Epithelial cell of prostate (primary cell): ENCODE measurements at regions not wholly inside any gene's neighbourhood (a gene's known extent, or its start where the extent isn't known, plus 50 kb on each side); places are given as distances from the start of the nearest gene placed in this dataset.

ENCODE experiments used
- DNase-seq: peaks from one replicate; pipeline ENCODE4 v3.0.0-alpha.2; 2011; ENCODE audit warnings: low read depth, low spot score
- H3K27ac ChIP-seq: fragments of 450-650 bp; 2 replicates; pipeline ENCODE4 v1.5.1; 2017; ENCODE audit warnings: mild to moderate bottlenecking

DNA sequence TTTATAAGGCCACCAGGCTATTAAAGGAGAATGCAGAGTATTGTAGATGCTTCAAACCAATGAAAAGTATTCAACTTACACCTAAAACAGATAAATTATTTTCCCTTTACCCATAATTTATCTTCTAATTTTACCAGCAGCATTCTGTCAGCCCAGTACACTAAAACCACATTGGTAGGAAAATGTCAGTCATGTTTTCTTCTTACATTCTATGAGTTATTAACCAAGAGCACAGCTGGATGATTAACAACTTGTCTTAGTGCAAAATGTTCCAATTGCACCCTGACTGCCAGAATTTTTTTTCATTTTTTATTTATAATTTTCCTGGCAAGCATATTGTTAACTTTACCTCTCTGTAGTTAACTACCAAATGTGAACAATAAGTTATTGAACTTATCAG is 79.0 kb upstream of the WDR75 start:
- no peak for DNase-seq
- H3K27ac ChIP-seq, result no peak overlapping the region

- H3K27ac ChIP-seq, result peak overlapping the region; percentile 47
- peak; percentile 49 for DNase-seq
These were observed 77.7 kb upstream of the WDR75 start for GRCh38 chr2:189363559-189363958.

- no peak overlapping the region for H3K27ac ChIP-seq
- DNase-seq, result no peak
These were observed 76.7 kb upstream of the WDR75 start for GRCh38 chr2:189364607-189365006.

- DNase-seq, result no peak
These were observed 74.9 kb upstream of the WDR75 start for GRCh38 chr2:189366349-189366748.

GRCh38 chr2:189367343-189367742 is 73.9 kb upstream of the WDR75 start:
- H3K27ac ChIP-seq, result no peak overlapping the region
- no peak for DNase-seq

More at GRCh38 chr2:189366349-189366748, 74.9 kb upstream of the WDR75 start:
- no peak overlapping the region for H3K27ac ChIP-seq

DNA sequence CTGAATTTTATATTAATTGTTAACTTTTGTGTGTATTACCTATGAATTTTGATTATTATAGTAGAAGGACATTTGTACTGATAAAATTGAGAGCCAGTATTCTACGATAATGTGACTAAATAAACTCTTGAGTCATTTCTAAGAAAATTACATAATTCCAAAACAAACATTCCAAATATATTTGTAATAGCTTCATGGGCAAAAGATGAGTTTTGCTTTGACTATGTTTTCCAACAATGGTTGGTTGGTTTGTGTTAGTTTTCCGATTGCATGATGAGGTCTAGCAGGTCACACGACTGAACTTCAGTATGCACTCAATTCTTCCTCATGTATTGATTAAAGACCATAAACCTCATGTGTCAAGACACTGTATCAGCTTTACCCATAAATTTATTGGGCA is 71.7 kb upstream of the WDR75 start:
- H3K27ac ChIP-seq, result peak overlapping the region; percentile 59
- DNase-seq, result no peak

DNA sequence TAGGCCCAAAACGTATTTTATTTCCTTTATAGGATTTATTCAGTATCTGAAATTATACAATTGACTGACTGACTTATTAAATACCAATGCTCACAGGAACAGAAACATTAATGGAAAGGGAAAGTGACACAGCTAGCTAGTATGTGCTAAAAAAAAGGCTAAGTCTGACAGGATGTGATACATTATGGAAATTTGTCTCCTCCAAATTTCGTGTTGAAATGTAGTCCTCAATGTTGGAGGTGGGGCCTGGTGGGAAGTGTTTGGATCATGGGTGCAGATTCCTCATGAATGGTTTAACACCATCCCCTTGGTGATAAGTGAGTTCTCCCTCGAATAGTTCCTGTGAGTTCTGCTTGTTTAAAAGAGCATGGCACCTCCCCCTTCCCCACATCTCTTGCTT is 70.6 kb upstream of the WDR75 start:
- DNase-seq, result no peak

DNA sequence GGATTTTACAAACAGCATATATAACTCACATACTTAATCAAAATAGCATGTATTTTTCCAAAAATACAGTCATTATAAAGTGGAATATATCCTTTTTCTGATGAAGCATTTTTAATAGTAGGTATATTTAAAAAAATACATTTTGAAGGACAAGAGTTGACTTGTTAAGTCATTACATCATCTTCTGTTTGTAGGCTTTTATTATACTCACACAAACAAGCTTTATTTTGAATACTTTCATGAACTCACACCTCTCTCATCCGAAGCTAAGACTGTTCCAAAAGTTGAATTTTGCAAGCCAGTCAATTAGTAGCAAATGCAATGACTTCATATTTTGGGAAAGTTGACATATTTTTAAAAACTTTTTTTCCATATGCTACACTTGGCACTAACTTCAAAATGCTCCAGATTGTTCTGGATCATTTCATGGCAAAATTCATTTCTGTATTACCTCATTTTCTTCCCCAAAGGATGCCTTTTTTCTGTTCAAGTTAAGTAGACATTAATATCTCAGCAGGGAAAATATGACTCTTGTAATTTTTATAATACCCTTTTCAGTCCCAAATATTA is 68.5 kb upstream of the WDR75 start:
- DNase-seq, result no peak
- H3K27ac ChIP-seq, result no peak overlapping the region

More for the DNA sequence above, 70.6 kb upstream of the WDR75 start:
- peak overlapping the region; percentile 59 for H3K27ac ChIP-seq

DNA sequence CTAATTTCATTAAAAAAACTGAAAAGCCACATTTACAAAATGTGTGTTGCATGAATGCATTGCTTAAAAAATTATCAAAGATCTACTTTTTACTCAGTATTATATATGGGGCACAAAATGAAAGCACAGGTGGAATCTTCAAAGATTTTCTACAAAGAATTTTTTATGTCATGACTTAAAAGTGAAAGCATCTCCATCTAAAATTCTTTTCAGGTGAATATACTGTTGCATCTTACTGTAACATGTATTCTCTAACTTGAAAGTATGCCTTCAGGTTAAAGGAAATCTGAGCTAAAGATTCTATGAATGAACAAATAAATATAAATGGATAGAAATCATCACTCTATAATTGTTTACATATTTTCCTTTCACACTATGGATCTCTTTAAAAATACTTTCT is 66.8 kb upstream of the WDR75 start:
- no peak overlapping the region for H3K27ac ChIP-seq
- no peak for DNase-seq

- DNase-seq, result no peak
- H3K27ac ChIP-seq, result no peak overlapping the region
These were observed 65.4 kb upstream of the WDR75 start for GRCh38 chr2:189375842-189376241.

DNA sequence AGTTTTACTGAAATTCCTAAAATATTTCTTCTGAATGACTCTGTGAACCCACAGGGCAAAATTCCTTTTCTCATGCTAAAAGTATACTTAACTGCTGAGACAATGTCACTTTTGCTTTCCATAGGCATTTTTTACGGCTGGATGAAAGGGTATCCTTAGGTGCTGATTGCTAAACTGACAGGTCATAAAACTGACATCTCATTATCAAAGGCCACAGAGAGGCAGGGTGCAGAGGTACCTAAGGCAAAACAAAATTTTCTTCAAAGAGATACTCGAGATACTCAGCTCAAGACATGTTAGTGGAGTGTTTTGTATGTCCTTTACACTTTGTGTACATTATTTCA is 62.0 kb upstream of the WDR75 start:
- no peak for DNase-seq
- H3K27ac ChIP-seq, result no peak overlapping the region

DNA sequence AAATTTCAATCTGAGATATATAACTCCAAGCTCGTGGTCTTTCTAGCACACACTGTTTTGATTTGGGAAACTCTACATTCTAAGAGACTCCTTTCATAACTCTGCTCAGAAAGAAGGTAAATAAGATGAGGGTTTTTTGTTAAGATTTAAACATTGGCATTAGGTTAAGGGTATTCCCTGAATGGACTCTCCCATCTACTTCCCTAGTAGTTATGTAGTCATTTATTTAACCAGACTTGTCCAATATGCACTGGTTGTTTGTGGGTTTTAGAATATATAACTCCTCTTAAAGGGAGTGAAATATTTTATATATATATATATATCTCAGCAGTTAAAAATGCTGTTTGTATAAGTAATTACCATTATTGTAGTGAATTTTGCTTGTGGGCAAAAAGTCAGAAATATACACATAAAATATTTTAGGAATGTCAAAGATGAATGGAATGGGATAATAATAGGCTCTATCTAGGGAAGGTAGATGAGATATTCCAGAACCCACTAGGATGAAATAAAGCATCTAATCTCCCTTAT is 61.5 kb upstream of the WDR75 start:
- H3K27ac ChIP-seq, result no peak overlapping the region

DNA sequence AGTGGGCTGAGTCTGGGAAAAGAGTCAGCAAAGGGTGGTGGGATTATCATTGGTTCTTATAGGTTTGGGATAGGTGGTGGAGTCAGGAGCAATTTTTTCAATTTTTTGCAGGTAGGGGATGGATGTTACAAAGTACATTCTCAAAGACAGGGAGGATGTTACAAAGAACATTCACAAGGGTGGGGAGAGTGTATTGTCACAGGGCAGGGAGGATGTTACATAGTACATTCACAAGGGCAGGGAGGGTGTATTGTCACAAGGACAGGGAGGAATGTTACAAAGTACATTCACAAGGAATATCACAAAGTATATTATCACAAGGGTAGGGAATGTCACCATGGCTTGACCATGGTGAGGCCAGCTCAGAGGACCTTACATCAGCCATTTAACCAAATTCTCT is 58.6 kb upstream of the WDR75 start:
- no peak for DNase-seq
- H3K27ac ChIP-seq, result no peak overlapping the region

More for the DNA sequence above, 61.5 kb upstream of the WDR75 start:
- no peak for DNase-seq

DNA sequence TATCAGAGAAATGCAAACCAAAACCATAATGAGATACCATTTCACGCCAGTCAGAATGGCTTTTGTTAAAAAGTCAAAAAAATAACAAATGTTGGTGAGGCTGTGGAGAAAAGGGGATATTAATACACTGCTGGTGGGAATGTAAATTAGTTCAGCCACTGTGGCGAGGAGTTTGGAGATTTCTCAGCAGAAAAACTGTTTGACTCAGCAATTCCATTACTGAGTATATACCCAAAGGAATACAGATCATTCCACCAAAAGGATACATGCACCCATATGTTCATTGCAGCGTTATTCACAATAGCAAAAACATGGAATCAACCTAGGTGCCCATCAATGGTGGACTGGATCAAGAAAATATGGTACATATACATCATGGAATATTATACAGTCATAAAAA is 54.5 kb upstream of the WDR75 start:
- no peak for DNase-seq
- H3K27ac ChIP-seq, result no peak overlapping the region

GRCh38 chr2:189391201-189391600 is 50.1 kb upstream of the WDR75 start:
- no peak for DNase-seq
- no peak overlapping the region for H3K27ac ChIP-seq
